Endodermal cell (in vitro differentiated cells): ENCODE measurements at regions not wholly inside any gene's neighbourhood (a gene's known extent, or its start where the extent isn't known, plus 50 kb on each side); places are given as distances from the start of the nearest gene placed in this dataset.
A peak's percentile ranks its signal among the peaks of the same experiment; 100 is the strongest.

Experiments used
- DNase-seq: peaks from one replicate; pipeline ENCODE4 v3.0.0-alpha.2; 2017
- H3K27ac ChIP-seq: 2 replicates; pipeline ENCODE4 v1.5.1; 2013; ENCODE audit warnings: mild to moderate bottlenecking, low read depth, low read length, moderate library complexity
- H3K27me3 ChIP-seq: 2 replicates; pipeline ENCODE4 v1.6.1; 2013; ENCODE audit warnings: mild to moderate bottlenecking, low read length, moderate library complexity; ENCODE audit not compliant: insufficient read depth, control insufficient read depth, poor library complexity, severe bottlenecking
- H3K36me3 ChIP-seq: 2 replicates; pipeline ENCODE4 v1.7.0; 2013; ENCODE audit warnings: mild to moderate bottlenecking, low read length, moderate library complexity; ENCODE audit not compliant: control insufficient read depth, insufficient read depth
- H3K4me1 ChIP-seq: one replicate; pipeline ENCODE4 v1.7.0; 2013; ENCODE audit warnings: low read length; ENCODE audit not compliant: control insufficient read depth, insufficient read depth
- H3K4me3 ChIP-seq: 2 replicates; pipeline ENCODE4 v1.5.1; 2013; ENCODE audit warnings: mild to moderate bottlenecking, low read length, moderate library complexity
- H3K9ac ChIP-seq: 2 replicates; pipeline ENCODE4 v1.6.1; 2013; ENCODE audit warnings: mild to moderate bottlenecking, low read length, moderate library complexity; ENCODE audit not compliant: poor library complexity, severe bottlenecking; ENCODE audit errors: extremely low read depth
- H3K9me3 ChIP-seq: 2 replicates; pipeline ENCODE4 v1.6.1; 2013; ENCODE audit warnings: mild to moderate bottlenecking, low read length, moderate library complexity; ENCODE audit not compliant: control insufficient read depth
- H3K27ac Mint-ChIP-seq: 2 replicates; pipeline ENCODE4 v1.8.0; 2020; ENCODE audit warnings: mixed read lengths
- H3K27me3 Mint-ChIP-seq: 2 replicates; pipeline ENCODE4 v1.8.0; 2021; ENCODE audit warnings: mild to moderate bottlenecking, mixed read lengths; ENCODE audit not compliant: insufficient read depth
- H3K36me3 Mint-ChIP-seq: 2 replicates; pipeline ENCODE4 v1.8.0; 2020; ENCODE audit warnings: low read depth, mixed read lengths
- H3K4me1 Mint-ChIP-seq: 2 replicates; pipeline ENCODE4 v1.8.0; 2020; ENCODE audit warnings: mixed read lengths
- H3K4me3 Mint-ChIP-seq: 2 replicates; pipeline ENCODE4 v1.8.0; 2020; ENCODE audit warnings: mild to moderate bottlenecking, moderate library complexity, mixed read lengths
- H3K9me3 Mint-ChIP-seq: 2 replicates; pipeline ENCODE4 v1.8.0; 2020; ENCODE audit warnings: mild to moderate bottlenecking, mixed read lengths
- CTCF ChIP-seq: fragments of 200-600 bp; sonication (generic); conservative IDR thresholded peaks from 2 replicates; pipeline ENCODE4 v1.5.0; 2021; ENCODE audit warnings: antibody characterized with exemption, mild to moderate bottlenecking
- WGBS, 2 experiments: methylation state at CpG; one replicate each; pipeline versions ENCODE4 v1.1.5 to v1.1.7; 2013; ENCODE audit warnings: missing lambda C conversion rate in 2 of 2, mixed read lengths in 1 of 2; ENCODE audit not compliant: insufficient coverage in 1 of 2, insufficient read length in 1 of 2; 5-methylcytosine and 5-hydroxymethylcytosine counted together

GRCh38 chr17:73950593-73950914 lies 252.9 kb upstream of the RPL38 start:
- Mint-ChIP-seq H3K4me1 (peaks cover 4% of the 10 kb centered on the region), H3K27me3 (peaks cover 64% of the 10 kb centered on the region)

GRCh38 chr17:73952082-73952479 lies 251.4 kb upstream of the RPL38 start:
- Histone ChIP-seq H3K36me3 (no peaks in the 10 kb centered on the region), H3K4me3 (peak overlapping the region; percentile 57), H3K4me1 (peaks cover 10% of the 10 kb centered on the region), H3K27ac (no peak overlapping the region), H3K9me3 (no peaks in the 10 kb centered on the region), H3K27me3 (peaks cover 31% of the 10 kb centered on the region), H3K9ac (no peak overlapping the region)
- Mint-ChIP-seq H3K27ac (no peak overlapping the region), H3K9me3 (no peaks in the 10 kb centered on the region), H3K27me3 (peaks cover 51% of the 10 kb centered on the region), H3K36me3 (no peaks in the 10 kb centered on the region), H3K4me1 (peaks cover 9% of the 10 kb centered on the region), H3K4me3 (no peak overlapping the region)
- WGBS, 2 experiments: 3 to 9% methylated on average over 14 to 20 of the region's 20 CpGs
- no peak for TF ChIP-seq CTCF
- DNase-seq: no peak

More at GRCh38 chr17:73950593-73950914, 252.9 kb upstream of the RPL38 start:
- Histone ChIP-seq H3K27me3 (peaks cover 31% of the 10 kb centered on the region), H3K9me3 (no peaks in the 10 kb centered on the region), H3K4me1 (peaks cover 5% of the 10 kb centered on the region), H3K4me3 (no peak overlapping the region), H3K36me3 (no peaks in the 10 kb centered on the region), H3K27ac (no peak overlapping the region), H3K9ac (no peak overlapping the region)
- WGBS, 2 experiments: 91 to 97% methylated on average over 4 to 8 of the region's 8 CpGs
- Mint-ChIP-seq H3K9me3 (no peaks in the 10 kb centered on the region), H3K27ac (no peak overlapping the region), H3K4me3 (no peak overlapping the region), H3K36me3 (no peaks in the 10 kb centered on the region)
- peak; percentile 55 for TF ChIP-seq CTCF
- peak; percentile 78 for DNase-seq

- 4 to 21% methylated on average over 11 to 67 of the region's 67 CpGs for WGBS, 2 experiments
- Histone ChIP-seq H3K9me3 (no peaks in the 10 kb centered on the region), H3K9ac (no peak overlapping the region), H3K27me3 (peaks cover 31% of the 10 kb centered on the region), H3K4me1 (peaks cover 14% of the 10 kb centered on the region), H3K36me3 (no peaks in the 10 kb centered on the region), H3K4me3 (peak overlapping the region; percentile 57), H3K27ac (no peak overlapping the region)
- Mint-ChIP-seq H3K9me3 (no peaks in the 10 kb centered on the region), H3K4me1 (peaks cover 13% of the 10 kb centered on the region), H3K27me3 (peaks cover 47% of the 10 kb centered on the region), H3K36me3 (no peaks in the 10 kb centered on the region), H3K27ac (no peak overlapping the region), H3K4me3 (no peak overlapping the region)
- TF ChIP-seq CTCF: peak; percentile 77
- DNase-seq: peak; percentile 90
Measured at GRCh38 chr17:73952480-73953205, 250.8 kb upstream of the RPL38 start.
